ENCODE measurements at regions not wholly inside any gene's neighbourhood (a gene's known extent, or its start where the extent isn't known, plus 50 kb on each side); places are given as distances from the start of the nearest gene placed in this dataset.

DNA sequence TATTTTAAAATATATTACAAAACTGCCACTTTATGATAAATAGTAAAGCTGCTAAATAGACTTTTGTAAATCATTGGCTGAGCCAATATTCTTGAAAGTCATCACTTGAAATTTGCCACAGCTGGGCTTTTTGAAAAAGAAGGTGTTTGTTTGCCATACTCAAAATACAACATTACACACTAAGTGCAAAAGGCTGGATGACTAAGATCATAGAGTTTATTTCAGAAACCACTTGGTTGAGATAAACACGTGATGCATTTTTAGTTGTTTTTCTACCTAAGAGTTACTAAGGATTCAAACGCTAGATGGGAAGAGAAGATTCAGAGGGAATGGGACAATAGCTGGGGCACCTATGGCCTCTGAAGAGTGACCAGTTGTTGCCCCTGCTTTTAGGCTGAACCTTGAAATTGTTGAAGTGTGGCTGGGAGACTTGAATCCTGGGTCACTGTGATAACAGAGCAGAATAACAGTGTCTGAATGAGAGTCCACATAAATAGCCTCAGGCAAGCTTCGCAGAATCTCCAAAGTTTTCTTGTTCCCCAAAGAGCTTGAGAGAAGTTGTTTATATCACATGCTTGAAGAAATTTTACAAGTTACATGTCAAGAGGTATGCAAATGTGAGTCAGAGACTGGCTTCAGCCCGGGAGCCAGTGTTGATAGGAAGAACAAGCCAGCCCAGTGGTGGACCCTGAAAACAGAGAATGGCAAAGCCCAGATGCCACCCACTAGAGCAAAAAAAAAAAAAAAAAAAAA, 409.8 kb downstream of the GPD2 start:
- DNase-seq (ENCODE audit: low spot score): no peak

- no peak for DNase-seq (ENCODE audit: low spot score)
Measured at GRCh38 chr2:156852210-156852609, 405.3 kb upstream of the GALNT5 start.

- no peak for DNase-seq (ENCODE audit: low spot score)
Measured at GRCh38 chr2:156852681-156853080, 404.8 kb upstream of the GALNT5 start.

DNA sequence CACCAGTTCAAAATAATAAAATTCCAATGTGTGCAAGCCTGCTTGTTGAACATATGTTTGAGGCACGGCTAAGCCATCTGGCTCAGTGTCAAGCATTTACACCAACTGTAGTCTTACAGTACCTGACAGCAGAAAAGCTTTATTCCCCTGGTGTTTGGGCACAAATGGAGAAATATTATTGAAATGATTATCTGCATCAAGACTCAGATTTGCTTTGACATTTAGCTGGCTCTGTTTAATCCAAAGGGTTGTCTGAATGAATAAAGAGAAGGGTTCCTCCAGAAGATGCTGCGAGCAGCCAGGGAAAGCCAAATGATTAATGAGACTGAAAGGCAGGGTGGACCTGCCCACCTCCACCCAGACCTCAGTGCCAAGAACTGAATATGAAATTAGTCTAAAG, 393.2 kb upstream of the GALNT5 start:
- DNase-seq (ENCODE audit: low spot score): no peak

DNA sequence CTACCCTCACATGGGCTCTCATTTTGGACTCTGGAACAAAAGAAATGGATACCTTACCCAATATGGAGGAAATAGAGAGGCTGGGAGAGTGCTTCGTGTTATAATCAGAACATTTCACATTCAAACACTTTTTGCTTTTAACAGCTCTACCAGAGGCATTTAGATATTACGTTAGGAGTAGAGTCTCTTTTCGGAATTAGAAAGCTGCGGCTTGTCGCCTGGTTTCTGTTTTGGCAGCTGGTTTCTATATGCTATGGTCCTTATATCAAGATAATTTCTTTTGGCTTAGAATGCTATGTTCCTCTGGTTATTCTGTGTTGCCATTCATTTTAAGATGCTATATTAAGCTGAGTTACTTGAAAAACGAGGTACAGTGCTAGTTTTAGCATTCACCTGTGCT, 392.8 kb upstream of the GALNT5 start:
- no peak for DNase-seq (ENCODE audit: low spot score)

DNA sequence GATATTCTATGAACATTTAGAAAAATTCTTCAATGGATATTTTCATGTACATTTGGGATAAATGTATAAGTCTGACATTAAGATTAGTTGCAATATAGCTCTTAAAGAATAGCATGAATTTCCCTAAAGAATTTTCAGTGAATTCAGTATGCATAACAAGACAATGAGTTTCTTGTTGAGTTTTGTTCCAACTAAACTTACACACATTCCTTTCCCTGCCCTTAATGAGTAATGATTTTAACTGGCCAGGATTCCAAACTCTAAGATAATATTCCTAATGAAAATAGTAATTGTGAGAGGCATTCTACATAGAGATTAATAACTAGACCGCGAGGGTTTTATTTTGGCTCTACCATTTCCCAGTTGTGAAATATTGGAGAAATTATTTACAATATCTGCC, 390.3 kb upstream of the GALNT5 start:
- DNase-seq (ENCODE audit: low spot score): no peak

GRCh38 chr2:156874707-156875106, 382.8 kb upstream of the GALNT5 start:
- no peak for DNase-seq (ENCODE audit: low spot score)

- no peak for DNase-seq (ENCODE audit: low spot score)
Measured at GRCh38 chr2:156883804-156884203, 373.7 kb upstream of the GALNT5 start.

DNA sequence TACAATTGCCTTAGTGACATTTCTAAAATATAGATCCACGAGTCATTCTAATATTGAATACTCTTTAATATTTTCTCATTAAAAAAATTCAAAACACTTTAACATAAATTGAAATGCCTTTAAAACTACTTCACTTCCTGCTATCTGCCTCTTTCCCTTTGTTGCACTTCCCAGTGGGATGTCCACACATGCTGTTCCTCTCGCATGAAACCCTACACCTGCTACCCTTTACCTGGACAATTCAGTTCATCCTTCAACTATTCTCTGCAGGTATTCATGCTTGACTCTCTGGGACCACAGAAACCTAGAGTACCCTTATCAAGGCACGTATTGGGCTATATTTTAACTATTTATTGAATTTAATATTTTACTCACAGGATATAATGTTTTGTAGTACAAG, 373.3 kb upstream of the GALNT5 start:
- no peak for DNase-seq (ENCODE audit: low spot score)

DNA sequence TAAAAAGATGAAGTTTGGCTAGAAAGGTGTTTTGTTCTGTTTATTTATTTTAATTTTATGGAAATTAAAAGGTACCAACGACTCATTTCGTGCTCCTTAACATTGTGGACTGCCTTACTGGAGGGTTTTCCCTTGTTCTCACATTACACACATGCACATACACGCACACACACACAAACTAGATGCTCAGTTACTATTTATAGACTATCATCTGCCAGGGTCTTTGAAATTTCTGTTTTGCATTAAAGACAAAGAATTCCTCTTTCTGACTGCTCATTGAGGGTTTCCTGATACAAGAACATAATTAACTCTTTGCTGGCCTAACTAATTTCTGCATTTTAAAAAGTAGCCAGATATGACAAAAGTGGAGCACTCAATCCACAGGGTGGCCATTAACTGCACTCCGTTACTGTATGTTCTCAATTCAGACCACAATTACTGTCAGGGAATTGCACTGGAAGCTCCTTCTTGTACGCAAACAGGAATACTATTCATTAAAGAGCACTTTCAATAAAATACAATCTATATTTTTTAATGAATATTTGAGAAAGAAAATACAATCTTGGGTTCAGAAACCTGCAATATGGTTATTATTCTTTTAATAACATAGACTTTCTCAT, 366.9 kb upstream of the GALNT5 start:
- no peak for DNase-seq (ENCODE audit: low spot score)

DNA sequence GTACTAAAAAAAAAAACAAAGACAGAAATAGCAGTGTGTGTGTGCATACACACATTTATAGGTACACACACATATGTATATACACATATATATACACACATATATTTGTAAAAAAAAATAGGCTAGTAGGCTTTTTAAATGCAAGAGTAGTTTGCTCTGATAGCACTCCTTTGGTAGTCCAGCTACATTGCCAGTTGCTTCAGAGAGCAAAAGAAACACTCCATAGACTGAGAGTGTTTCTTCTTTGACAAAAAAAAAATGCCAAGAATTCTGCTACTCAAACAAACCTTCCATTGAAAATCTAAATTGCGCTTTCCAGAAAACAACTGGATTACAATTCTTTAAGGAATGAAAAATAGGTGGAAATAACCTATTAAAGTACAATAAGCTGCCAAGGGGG, 365.9 kb upstream of the GALNT5 start:
- no peak for DNase-seq (ENCODE audit: low spot score)

DNA sequence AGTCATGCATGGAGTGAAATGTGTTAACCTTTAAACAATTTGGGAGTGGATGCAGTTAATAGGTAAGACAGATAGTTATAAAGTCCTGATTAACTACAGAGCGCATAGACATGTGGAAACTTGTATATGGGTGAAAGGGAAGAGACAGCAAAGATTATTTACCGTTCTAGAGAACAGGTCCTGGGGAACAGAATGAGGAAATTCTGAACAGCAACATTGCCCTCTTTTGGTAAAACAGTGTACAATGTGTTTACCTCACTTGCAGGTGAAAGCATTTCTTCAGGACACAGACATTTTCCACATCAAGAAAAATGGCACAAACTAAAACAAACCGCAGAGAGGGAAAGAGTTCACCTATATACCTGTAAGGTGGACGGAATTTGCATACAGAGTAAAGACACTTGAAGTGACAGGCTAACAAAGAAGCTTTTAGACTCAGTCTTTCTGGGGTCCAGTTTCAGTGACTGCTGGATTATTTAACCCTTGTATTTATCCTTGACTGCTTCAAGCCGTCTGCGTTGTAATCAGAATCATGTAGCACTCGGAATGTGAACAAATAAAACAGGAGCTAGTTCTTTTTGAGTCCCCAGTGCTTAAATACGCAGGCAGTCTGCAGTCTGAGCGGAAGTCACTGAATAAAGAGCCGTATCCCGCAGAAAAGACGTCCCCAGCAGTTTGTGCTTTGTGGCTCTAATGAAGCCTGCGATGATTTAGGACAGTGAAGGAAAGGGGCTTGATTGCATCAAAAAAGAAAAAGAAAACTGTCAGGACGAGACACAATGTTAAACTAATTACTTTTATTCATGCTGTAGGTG, 364.8 kb upstream of the GALNT5 start:
- DNase-seq (ENCODE audit: low spot score): no peak

- DNase-seq (ENCODE audit: low spot score): no peak
Measured at GRCh38 chr2:156896294-156896693, 361.2 kb upstream of the GALNT5 start.

DNA sequence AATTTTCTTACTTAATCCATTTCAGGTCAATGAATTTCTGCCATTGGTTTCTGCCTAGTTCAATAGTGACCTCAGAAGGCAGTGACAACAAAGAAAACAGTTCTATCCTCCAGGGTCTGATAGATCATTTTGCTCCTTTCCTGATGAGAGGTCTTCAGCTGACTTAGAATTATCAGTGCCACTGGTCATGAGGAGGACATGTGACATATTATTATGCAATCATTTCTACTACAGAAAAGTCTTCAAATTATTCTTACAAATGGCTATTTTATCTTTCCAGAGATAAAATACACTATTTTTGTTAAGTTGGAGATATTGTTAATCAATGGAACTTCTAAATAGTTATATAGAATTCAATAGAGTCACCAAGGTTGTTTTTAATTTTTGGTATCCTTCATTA, 360.0 kb upstream of the GALNT5 start:
- no peak for DNase-seq (ENCODE audit: low spot score)

GRCh38 chr2:156901373-156902031, 356.0 kb upstream of the GALNT5 start:
- DNase-seq (ENCODE audit: low spot score): no peak

DNA sequence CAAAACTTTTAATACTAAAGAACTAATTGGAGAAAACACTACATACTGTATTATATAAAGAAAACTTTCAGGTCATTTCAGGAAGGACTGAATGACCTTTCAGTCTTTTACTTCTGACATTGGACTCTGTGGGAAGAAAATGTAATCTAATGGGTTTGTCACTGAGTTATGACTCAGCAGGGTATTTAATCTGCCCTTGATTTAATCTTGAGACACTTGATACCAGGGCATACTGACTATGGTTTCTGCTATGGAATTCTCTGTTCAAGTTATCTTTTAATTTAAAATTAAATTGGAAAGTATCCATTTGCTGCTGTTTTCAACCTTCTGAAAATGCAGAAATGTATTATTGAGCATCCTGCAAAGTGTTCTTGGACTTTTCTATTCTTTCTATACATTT, 354.2 kb upstream of the GALNT5 start:
- DNase-seq (ENCODE audit: low spot score): no peak

DNA sequence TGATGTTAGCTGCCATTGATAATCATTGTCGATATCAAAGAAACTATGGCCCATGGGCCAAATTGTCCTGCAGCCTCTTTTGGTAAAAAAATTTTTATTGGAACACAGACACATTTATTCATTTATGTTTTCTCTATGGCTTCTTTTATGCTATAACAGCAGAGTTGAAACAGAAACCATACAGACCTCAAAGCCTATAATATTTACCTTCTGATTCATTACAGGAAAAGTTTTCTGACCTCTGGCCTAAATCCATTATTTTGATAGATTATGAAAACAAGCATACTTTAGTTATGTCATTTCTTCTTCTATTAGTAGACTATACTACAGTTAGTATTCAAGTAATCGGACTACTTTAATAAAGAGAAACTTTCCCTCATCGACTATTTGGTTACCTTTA, 349.7 kb upstream of the GALNT5 start:
- DNase-seq (ENCODE audit: low spot score): no peak

- no peak for DNase-seq (ENCODE audit: low spot score)
Measured at GRCh38 chr2:156908825-156909224, 348.7 kb upstream of the GALNT5 start.

GRCh38 chr2:156909983-156910382, 347.5 kb upstream of the GALNT5 start:
- no peak for DNase-seq (ENCODE audit: low spot score)

GRCh38 chr2:156915332-156915731, 342.2 kb upstream of the GALNT5 start:
- no peak for DNase-seq (ENCODE audit: low spot score)

DNA sequence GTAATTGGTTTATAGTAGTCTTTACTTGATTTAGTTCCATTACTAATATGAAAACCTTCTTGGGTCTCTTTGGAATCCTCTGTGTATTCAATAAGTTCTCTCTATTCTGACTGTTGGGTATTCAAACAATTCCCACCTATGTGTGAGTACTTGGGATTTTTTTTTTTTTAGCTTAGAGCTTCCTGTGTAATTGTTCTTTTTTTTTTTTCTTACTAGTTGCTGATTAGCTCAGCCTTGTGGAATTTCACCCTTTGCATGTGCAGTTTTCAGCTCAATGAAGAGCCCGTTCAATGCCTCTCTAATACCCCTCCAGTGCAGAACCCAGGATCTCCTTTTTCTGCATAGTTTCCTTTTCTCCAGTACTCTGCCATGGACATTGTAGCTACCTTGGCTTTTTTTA, 339.1 kb upstream of the GALNT5 start:
- no peak for DNase-seq (ENCODE audit: low spot score)

- DNase-seq (ENCODE audit: low spot score): no peak
Measured at GRCh38 chr2:156930423-156930822, 327.1 kb upstream of the GALNT5 start.
